H9 (cell line): ENCODE measurements at regions not wholly inside any gene's neighbourhood (a gene's known extent, or its start where the extent isn't known, plus 50 kb on each side); places are given as distances from the start of the nearest gene placed in this dataset.

Source experiments
- DNase-seq: peaks from one replicate; pipeline ENCODE4 v3.0.0-alpha.2; 2017
- H2AFZ ChIP-seq: one replicate; pipeline ENCODE4 v1.6.1; 2013; ENCODE audit warnings: mild to moderate bottlenecking, low read length, control low read depth, moderate library complexity
- H2AK5ac ChIP-seq: 2 replicates; pipeline ENCODE4 v1.6.1; 2013; ENCODE audit warnings: low read length, control low read depth, mixed read lengths; ENCODE audit not compliant: insufficient read length
- H2BK120ac ChIP-seq: one replicate; pipeline ENCODE4 v1.6.1; 2013; ENCODE audit warnings: low read depth, mild to moderate bottlenecking, low read length, control low read depth, inconsistent platforms; ENCODE audit not compliant: poor library complexity, severe bottlenecking
- H2BK12ac ChIP-seq: 2 replicates; pipeline ENCODE4 v1.6.1; 2013; ENCODE audit warnings: low read length, control low read depth, mixed read lengths, low read depth; ENCODE audit not compliant: insufficient read length
- H2BK15ac ChIP-seq: 2 replicates; pipeline ENCODE4 v1.6.1; 2013; ENCODE audit warnings: low read depth, low read length, control low read depth
- H2BK20ac ChIP-seq: one replicate; pipeline ENCODE4 v1.6.1; 2013; ENCODE audit warnings: low read depth, mild to moderate bottlenecking, low read length, control low read depth, inconsistent platforms; ENCODE audit not compliant: poor library complexity, severe bottlenecking
- H2BK5ac ChIP-seq: 2 replicates; pipeline ENCODE4 v1.6.1; 2013; ENCODE audit warnings: low read length, control low read depth, mixed read lengths; ENCODE audit not compliant: insufficient read length
- H3K14ac ChIP-seq: 2 replicates; pipeline ENCODE4 v1.6.1; 2013; ENCODE audit warnings: low read length, control low read depth; ENCODE audit not compliant: insufficient read depth
- H3K18ac ChIP-seq: 2 replicates; pipeline ENCODE4 v1.6.1; 2013; ENCODE audit warnings: low read depth, mild to moderate bottlenecking, mixed read lengths, low read length, control low read depth; ENCODE audit not compliant: insufficient read length
- H3K23ac ChIP-seq: 2 replicates; pipeline ENCODE4 v1.6.1; 2013; ENCODE audit warnings: low read length, control low read depth, mixed read lengths, low read depth; ENCODE audit not compliant: insufficient read length
- H3K23me2 ChIP-seq: 2 replicates; pipeline ENCODE4 v1.6.1; 2013; ENCODE audit warnings: low read depth, mild to moderate bottlenecking, mixed read lengths, low read length, control low read depth; ENCODE audit not compliant: insufficient read length, poor library complexity, severe bottlenecking
- H3K27ac ChIP-seq: 2 replicates; pipeline ENCODE4 v1.5.1; 2013; ENCODE audit warnings: low read length, control low read depth, mixed read lengths, low read depth; ENCODE audit not compliant: insufficient read length
- H3K27me3 ChIP-seq: 2 replicates; pipeline ENCODE4 v1.6.1; 2013; ENCODE audit warnings: low read length, control low read depth, inconsistent platforms; ENCODE audit not compliant: insufficient read depth
- H3K4ac ChIP-seq: 2 replicates; pipeline ENCODE4 v1.6.1; 2013; ENCODE audit warnings: low read depth, mild to moderate bottlenecking, control low read depth, inconsistent platforms, low read length, moderate library complexity
- H3K4me1 ChIP-seq: 2 replicates; pipeline ENCODE4 v1.6.1; 2013; ENCODE audit warnings: low read length, control low read depth, inconsistent platforms; ENCODE audit not compliant: insufficient read depth
- H3K4me2 ChIP-seq: 2 replicates; pipeline ENCODE4 v1.6.1; 2013; ENCODE audit warnings: low read length, control low read depth, mixed read lengths; ENCODE audit not compliant: insufficient read length, insufficient read depth
- H3K56ac ChIP-seq: 2 replicates; pipeline ENCODE4 v1.6.1; 2013; ENCODE audit warnings: low read depth, mild to moderate bottlenecking, mixed read lengths, low read length, control low read depth; ENCODE audit not compliant: insufficient read length
- H3K79me1 ChIP-seq: 2 replicates; pipeline ENCODE4 v1.6.1; 2013; ENCODE audit warnings: low read depth, mild to moderate bottlenecking, moderate library complexity, low read length, control low read depth, inconsistent platforms; ENCODE audit not compliant: insufficient read depth, poor library complexity, severe bottlenecking
- H3K79me2 ChIP-seq: 2 replicates; pipeline ENCODE4 v1.6.1; 2013; ENCODE audit warnings: low read length, control low read depth, inconsistent platforms; ENCODE audit not compliant: insufficient read depth
- H3K9ac ChIP-seq: 2 replicates; pipeline ENCODE4 v1.6.1; 2013; ENCODE audit warnings: low read length, control low read depth, mixed read lengths; ENCODE audit not compliant: insufficient read length; ENCODE audit errors: extremely low read depth
- H3K9me3 ChIP-seq: one replicate; pipeline ENCODE4 v1.6.1; 2013; ENCODE audit warnings: low read depth, low read length, inconsistent platforms; ENCODE audit not compliant: control insufficient read depth
- H3T11ph ChIP-seq: one replicate; pipeline ENCODE4 v1.6.1; 2013; ENCODE audit warnings: mild to moderate bottlenecking, low read length, control low read depth, inconsistent platforms
- H4K20me1 ChIP-seq: one replicate; pipeline ENCODE4 v1.6.1; 2013; ENCODE audit not compliant: control insufficient read depth, insufficient read length, insufficient read depth
- H4K5ac ChIP-seq: 2 replicates; pipeline ENCODE4 v1.6.1; 2013; ENCODE audit warnings: low read depth, mild to moderate bottlenecking, mixed read lengths, low read length, control low read depth; ENCODE audit not compliant: insufficient read length
- H4K8ac ChIP-seq: replicated peaks from 2 replicates; pipeline ENCODE4 v1.6.1; 2013; ENCODE audit warnings: low read length, control low read depth, mixed read lengths, low read depth; ENCODE audit not compliant: insufficient read length
- H4K91ac ChIP-seq: 2 replicates; pipeline ENCODE4 v1.6.1; 2013; ENCODE audit warnings: low read depth, mild to moderate bottlenecking, moderate library complexity, mixed read lengths, low read length, control low read depth; ENCODE audit not compliant: insufficient read length
- H3K27ac Mint-ChIP-seq, 3 experiments: 2 replicates in 2 of 3; 3 replicates in 1 of 3; pipeline ENCODE4 v1.8.0; 2020 to 2021; ENCODE audit warnings: mixed read lengths in 3 of 3, mild to moderate bottlenecking in 1 of 3, moderate library complexity in 1 of 3
- H3K27me3 Mint-ChIP-seq: 2 replicates; pipeline ENCODE4 v1.8.0; 2021; ENCODE audit warnings: low read depth, mild to moderate bottlenecking, moderate library complexity, mixed read lengths
- H3K36me3 Mint-ChIP-seq, 3 experiments: 2 replicates in 2 of 3; 3 replicates in 1 of 3; pipeline ENCODE4 v1.8.0; 2020 to 2021; ENCODE audit warnings: low read depth in 3 of 3, mixed read lengths in 3 of 3; ENCODE audit not compliant: insufficient read depth in 1 of 3
- H3K4me1 Mint-ChIP-seq, 2 experiments: 2 replicates each; pipeline ENCODE4 v1.8.0; 2020; ENCODE audit warnings: mixed read lengths in 2 of 2
- H3K4me3 Mint-ChIP-seq, 2 experiments: 2 replicates in 1 of 2; 3 replicates in 1 of 2; pipeline ENCODE4 v1.8.0; 2020 to 2021; ENCODE audit warnings: mild to moderate bottlenecking in 2 of 2, mixed read lengths in 2 of 2, moderate library complexity in 1 of 2
- H3K9me3 Mint-ChIP-seq, 2 experiments: 2 replicates in 1 of 2; 3 replicates in 1 of 2; pipeline ENCODE4 v1.8.0; 2020; ENCODE audit warnings: mild to moderate bottlenecking in 2 of 2, mixed read lengths in 2 of 2, moderate library complexity in 1 of 2
- WGBS: extraction: QIAGEN DNeasy Blood & Tissue Kit; methylation state at CpG from one replicate; pipeline ENCODE4 v1.1.7; 2013; ENCODE audit warnings: missing lambda C conversion rate, low lambda C conversion rate, mixed read lengths; ENCODE audit not compliant: insufficient read length; ENCODE audit errors: extremely low coverage; 5-methylcytosine and 5-hydroxymethylcytosine counted together
- TF ChIP-seq, protein P1 (sequence below): fragments of 200-600 bp; sonication (generic); conservative IDR thresholded peaks from 3 replicates; pipeline ENCODE4 v1.8.0; 2021; ENCODE audit warnings: antibody characterized with exemption, mild to moderate bottlenecking

DNA sequence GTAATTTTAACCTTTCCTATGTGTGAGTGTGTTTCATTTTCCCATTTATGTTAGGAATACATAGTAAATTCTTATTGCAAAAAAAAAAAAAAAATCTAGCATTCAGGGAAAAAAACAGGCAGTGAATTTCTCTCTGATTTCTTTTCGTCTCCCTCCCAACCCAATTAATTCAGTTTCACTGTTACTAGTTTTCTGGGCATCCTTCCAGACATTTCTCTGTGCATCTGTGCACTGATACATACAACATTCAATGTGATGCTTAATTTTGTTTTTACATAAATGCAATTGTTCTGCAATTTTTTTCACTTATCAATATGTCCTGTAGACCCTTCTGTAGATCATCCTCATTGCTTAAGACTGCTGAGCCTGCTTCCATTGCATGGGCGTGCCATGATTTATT lies 694.3 kb upstream of the TBX3 start:
- no peak overlapping the region for H3K9ac ChIP-seq
- no peak overlapping the region for H3K4me2 ChIP-seq
- Mint-ChIP-seq H3K27me3 (peaks cover 10% of the 10 kb centered on the region), H3K4me1 (peaks cover 12 to 16% of the 10 kb centered on the region in 2 experiments), H3K36me3 (no peaks in the 10 kb centered on the region), H3K4me3 (no peak overlapping the region), H3K9me3 (peaks cover 0 to 3% of the 10 kb centered on the region in 2 experiments; a peak in 2 of 5 replicates), H3K27ac (no peak overlapping the region)
- DNase-seq: no peak
- H3K23ac ChIP-seq: no peak overlapping the region
- H3K23me2 ChIP-seq: no peaks in the 10 kb centered on the region
- H3K4me1 ChIP-seq: no peaks in the 10 kb centered on the region
- no peaks in the 10 kb centered on the region for H4K20me1 ChIP-seq
- TF ChIP-seq, protein P1, sequence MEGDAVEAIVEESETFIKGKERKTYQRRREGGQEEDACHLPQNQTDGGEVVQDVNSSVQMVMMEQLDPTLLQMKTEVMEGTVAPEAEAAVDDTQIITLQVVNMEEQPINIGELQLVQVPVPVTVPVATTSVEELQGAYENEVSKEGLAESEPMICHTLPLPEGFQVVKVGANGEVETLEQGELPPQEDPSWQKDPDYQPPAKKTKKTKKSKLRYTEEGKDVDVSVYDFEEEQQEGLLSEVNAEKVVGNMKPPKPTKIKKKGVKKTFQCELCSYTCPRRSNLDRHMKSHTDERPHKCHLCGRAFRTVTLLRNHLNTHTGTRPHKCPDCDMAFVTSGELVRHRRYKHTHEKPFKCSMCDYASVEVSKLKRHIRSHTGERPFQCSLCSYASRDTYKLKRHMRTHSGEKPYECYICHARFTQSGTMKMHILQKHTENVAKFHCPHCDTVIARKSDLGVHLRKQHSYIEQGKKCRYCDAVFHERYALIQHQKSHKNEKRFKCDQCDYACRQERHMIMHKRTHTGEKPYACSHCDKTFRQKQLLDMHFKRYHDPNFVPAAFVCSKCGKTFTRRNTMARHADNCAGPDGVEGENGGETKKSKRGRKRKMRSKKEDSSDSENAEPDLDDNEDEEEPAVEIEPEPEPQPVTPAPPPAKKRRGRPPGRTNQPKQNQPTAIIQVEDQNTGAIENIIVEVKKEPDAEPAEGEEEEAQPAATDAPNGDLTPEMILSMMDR: no peak
- H2BK15ac ChIP-seq: no peak overlapping the region
- no peak overlapping the region for H3T11ph ChIP-seq
- no peak overlapping the region for H2AK5ac ChIP-seq
- no peak overlapping the region for H3K56ac ChIP-seq
- no peak overlapping the region for H2BK120ac ChIP-seq
- no peaks in the 10 kb centered on the region for H3K9me3 ChIP-seq
- no peak overlapping the region for H2BK20ac ChIP-seq
- no peaks in the 10 kb centered on the region for H3K79me2 ChIP-seq
- no peak overlapping the region for H3K18ac ChIP-seq
- H4K8ac ChIP-seq: no peak overlapping the region
- no peaks in the 10 kb centered on the region for H3K79me1 ChIP-seq
- H3K27ac ChIP-seq: no peak overlapping the region
- no peak overlapping the region for H2BK5ac ChIP-seq
- H3K14ac ChIP-seq: no peak overlapping the region
- no peaks in the 10 kb centered on the region for H3K27me3 ChIP-seq
- WGBS: no CpG with 5 or more reads among the region's 2 CpGs
- no peak overlapping the region for H4K91ac ChIP-seq
- H4K5ac ChIP-seq: no peak overlapping the region
- H2BK12ac ChIP-seq: no peak overlapping the region
- no peak overlapping the region for H3K4ac ChIP-seq
- H2AFZ ChIP-seq: no peak overlapping the region
